PC-3 (cell line): ENCODE measurements at regions not wholly inside any gene's neighbourhood (a gene's known extent, or its start where the extent isn't known, plus 50 kb on each side); places are given as distances from the start of the nearest gene placed in this dataset.

Experiments used
- EZH2 ChIP-seq: fragments of 300-600 bp; sonication (generic); IDR thresholded peaks from one replicate; pipeline ENCODE4 v1.6.1; 2017; ENCODE audit warnings: antibody characterized with exemption, mild to moderate bottlenecking, low read length; ENCODE audit not compliant: unreplicated experiment
- EZH2phosphoT487 ChIP-seq: fragments of 300-600 bp; sonication (generic); IDR thresholded peaks from 2 replicates; pipeline ENCODE4 v1.6.1; 2018; ENCODE audit warnings: mild to moderate bottlenecking, antibody characterized with exemption, low read length, borderline replicate concordance
- TF ChIP-seq, protein P1 (sequence below): fragments of 300-600 bp; sonication (generic); conservative IDR thresholded peaks from 2 replicates; pipeline ENCODE4 v1.5.1; 2017; ENCODE audit warnings: antibody characterized with exemption, low read depth, mild to moderate bottlenecking, low read length

- no peak for TF ChIP-seq EZH2phosphoT487
- TF ChIP-seq, protein P1, sequence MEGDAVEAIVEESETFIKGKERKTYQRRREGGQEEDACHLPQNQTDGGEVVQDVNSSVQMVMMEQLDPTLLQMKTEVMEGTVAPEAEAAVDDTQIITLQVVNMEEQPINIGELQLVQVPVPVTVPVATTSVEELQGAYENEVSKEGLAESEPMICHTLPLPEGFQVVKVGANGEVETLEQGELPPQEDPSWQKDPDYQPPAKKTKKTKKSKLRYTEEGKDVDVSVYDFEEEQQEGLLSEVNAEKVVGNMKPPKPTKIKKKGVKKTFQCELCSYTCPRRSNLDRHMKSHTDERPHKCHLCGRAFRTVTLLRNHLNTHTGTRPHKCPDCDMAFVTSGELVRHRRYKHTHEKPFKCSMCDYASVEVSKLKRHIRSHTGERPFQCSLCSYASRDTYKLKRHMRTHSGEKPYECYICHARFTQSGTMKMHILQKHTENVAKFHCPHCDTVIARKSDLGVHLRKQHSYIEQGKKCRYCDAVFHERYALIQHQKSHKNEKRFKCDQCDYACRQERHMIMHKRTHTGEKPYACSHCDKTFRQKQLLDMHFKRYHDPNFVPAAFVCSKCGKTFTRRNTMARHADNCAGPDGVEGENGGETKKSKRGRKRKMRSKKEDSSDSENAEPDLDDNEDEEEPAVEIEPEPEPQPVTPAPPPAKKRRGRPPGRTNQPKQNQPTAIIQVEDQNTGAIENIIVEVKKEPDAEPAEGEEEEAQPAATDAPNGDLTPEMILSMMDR = no peak
- TF ChIP-seq EZH2 = no peak
Observed at GRCh38 chr2:236970656-236971010, 115.1 kb upstream of the COPS8 start.
